ENCODE measurements at regions not wholly inside any gene's neighbourhood (a gene's known extent, or its start where the extent isn't known, plus 50 kb on each side); places are given as distances from the start of the nearest gene placed in this dataset.

- TF ChIP-seq POLR2AphosphoS5 (IDR thresholded peaks at IDR 0.05) (no peak), CTCF (IDR thresholded peaks at IDR 0.05) (no peak), POLR2A (IDR thresholded peaks at IDR 0.05; ENCODE audit: low read depth) (no peak), EP300 (IDR thresholded peaks at IDR 0.05) (no peak)
These were observed 171.8 kb upstream of the S1PR3 start for GRCh38 chr9:88819476-88819875.
